NCI-H82 treated with DMSO at 0.1 percent for 48 hours (cell line): ENCODE measurements at regions not wholly inside any gene's neighbourhood (a gene's known extent, or its start where the extent isn't known, plus 50 kb on each side); places are given as distances from the start of the nearest gene placed in this dataset.
A peak's percentile ranks its signal among the peaks of the same experiment; 100 is the strongest.

Experiments used
- DNase-seq: peaks from one replicate; lab custom pipeline; 2025; ENCODE audit not compliant: unreplicated experiment; lab: John Stamatoyannopoulos, UW

DNA sequence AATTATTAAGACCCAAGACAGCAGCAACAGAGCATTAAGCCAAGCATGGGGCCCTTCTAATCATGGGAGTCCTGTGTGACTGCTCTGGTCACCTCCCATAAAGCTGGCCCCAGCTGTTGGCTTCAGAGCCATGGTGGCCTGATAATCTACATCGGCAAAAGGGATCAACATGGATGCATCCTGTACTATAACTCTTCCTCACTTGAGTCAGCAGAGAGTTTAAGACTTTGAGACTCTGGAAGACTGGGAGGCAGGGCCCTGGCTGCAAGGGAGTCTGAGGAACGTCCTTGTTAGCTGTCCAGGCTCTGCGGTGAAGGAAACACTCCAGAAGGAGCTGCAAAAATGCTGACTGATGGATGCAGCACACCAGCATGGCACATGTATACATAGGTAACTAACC, 95.0 kb upstream of the KIAA1217 start:
- no peak for DNase-seq

DNA sequence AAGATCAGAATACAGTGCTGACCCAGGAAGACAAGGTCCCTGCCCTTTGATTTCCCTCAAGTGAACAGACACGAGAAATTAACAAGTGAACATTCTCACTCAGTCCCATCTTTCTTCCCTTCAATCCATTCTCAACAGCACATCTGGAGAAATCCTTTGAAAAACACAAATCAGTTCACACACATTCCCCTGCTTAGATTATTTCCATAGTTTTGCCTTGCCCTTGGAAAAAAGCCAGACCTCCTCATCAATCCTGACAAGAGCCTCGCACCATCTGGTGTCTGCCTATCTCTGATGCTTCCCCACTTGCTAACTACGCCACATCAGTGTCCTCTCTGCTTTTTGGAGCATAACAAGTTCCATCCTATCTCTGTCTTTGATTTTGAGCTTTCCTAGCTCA, 94.4 kb upstream of the KIAA1217 start:
- DNase-seq: peak; percentile 78

DNA sequence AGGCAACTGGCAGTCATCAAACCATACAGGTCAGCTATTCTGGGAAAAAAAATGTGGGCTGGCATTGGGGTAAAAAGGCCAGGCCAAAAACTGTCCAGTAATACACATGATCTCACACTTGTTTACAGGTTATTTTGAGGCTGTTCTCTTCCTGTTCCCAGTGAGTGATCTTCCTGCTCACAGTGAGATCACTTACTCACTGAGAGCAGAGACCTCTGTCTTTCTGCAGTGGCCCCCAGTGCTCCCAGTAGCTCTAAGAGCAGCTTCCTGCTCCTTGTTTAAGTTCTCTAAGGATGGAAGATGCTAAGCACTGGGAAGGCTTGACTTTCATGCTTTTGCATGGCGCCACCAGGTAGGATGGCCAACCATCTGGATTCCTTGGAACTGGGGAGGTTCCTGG, 93.5 kb upstream of the KIAA1217 start:
- no peak for DNase-seq

DNA sequence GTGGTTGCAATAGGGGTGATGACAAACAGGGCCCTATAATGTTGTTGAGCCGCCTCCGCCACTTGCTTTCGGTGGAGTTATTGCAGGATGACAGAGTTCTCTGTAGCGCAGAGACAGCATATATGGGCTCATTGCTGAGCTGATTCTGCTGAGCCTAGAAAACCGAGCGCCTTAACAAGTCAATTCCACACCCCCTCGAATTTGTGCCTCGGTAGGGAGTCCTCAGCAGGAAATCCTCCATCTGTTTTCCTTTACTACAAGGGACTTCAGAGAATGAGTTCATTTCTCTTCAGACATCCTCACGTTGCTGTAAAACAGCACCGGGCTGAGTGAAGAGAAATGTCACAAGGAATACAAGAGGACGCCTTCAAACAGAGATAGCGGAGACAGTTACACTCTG, 90.7 kb upstream of the KIAA1217 start:
- DNase-seq: no peak

DNA sequence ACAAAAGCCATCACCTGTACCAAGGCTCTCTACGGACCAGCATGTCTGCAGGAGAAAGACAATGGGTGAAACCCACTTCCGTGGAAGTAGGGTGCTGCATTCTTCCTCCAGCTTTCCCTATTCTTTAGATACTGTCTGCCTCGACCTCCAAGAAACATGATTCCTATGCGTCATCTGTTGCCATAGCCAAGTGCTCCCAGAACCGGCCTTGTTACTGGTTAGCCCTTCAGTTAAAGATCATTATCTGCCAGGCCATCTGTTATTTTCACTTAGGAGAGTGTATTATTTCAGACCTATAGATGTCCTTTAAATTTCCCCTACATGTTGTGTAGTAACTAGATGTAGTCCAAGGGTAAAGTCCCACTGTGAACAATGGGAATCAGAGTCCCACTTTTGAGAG, 89.0 kb upstream of the KIAA1217 start:
- peak; percentile 47 for DNase-seq

GRCh38 chr10:24120646-24121045, 88.3 kb upstream of the KIAA1217 start:
- no peak for DNase-seq

GRCh38 chr10:24127516-24127915, 81.4 kb upstream of the KIAA1217 start:
- no peak for DNase-seq

DNA sequence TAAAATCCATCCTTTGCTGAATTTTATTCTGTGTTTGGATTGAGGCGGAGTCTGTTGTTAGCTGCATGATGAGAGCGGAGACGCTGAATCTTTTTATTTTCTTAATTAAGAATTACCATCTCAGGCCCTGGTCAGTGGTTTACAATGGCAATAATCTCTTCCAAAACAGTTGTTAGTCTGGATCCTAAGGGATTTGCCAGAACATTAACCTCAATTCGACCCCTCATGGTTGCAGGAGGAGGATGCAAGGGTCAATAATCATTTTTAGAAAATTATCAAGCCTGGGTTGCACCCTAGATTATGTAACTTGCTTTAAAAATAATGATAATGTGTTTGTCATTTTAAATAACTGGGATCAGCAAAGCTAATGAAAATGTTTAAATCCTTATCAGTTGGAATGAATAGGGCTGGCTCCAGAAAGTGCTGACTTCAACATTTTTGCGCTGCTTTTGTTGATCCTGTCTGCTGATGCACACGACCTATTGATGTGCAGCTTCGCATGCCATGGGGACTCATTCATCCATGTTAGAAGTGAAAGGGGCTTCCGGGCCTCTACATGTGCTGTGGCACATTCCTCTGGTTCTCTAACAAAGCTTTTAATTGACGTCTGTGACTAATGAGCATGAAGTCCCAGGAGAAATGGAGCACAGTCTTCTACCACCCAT, 80.7 kb upstream of the KIAA1217 start:
- DNase-seq: peak; percentile 27

DNA sequence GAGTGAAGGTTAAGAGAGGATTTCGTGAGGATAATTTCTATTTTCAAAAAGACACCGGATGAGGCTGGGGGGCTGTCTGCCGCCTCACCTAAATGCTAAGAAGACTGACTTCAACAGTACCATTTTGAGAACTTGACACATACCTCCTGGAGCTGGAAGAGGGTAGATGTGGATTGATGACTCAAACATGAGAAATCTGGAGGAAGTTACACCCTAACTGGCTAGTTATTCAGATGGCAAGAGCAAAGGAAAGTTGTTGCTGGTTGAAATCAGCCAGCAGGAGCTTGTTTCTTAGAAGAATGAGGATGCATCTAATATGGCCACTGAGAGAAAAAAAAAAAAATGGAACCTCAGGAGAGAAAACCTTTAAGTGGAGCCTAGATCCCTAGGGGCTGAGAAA, 76.2 kb upstream of the KIAA1217 start:
- no peak for DNase-seq

DNA sequence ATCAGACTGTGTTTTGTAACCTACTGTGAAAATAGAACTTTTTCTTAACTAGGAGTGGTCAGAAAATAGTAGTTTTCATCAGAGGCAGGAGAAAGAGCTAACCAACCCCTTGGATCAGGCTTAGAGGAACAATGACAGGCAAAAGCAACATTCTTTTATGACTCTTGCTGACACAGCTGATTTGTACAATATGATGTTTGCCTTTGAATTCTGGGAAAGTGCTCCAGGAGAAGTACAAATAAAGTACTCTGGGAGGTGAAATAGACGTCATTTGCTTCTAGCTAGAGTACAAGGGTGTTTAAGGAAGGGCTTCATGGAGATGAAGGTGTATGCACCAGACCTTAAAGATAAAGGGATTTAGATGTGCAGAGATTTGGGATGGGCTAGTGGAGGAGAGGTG, 75.1 kb upstream of the KIAA1217 start:
- no peak for DNase-seq

- no peak for DNase-seq
These were observed 72.9 kb upstream of the KIAA1217 start for GRCh38 chr10:24136070-24136469.

GRCh38 chr10:24147321-24147720, 61.6 kb upstream of the KIAA1217 start:
- no peak for DNase-seq

GRCh38 chr10:24149640-24150039, 59.3 kb upstream of the KIAA1217 start:
- DNase-seq: no peak

- no peak for DNase-seq
These were observed 58.1 kb upstream of the KIAA1217 start for GRCh38 chr10:24150853-24151252.

GRCh38 chr10:24152270-24152669, 56.7 kb upstream of the KIAA1217 start:
- no peak for DNase-seq

DNA sequence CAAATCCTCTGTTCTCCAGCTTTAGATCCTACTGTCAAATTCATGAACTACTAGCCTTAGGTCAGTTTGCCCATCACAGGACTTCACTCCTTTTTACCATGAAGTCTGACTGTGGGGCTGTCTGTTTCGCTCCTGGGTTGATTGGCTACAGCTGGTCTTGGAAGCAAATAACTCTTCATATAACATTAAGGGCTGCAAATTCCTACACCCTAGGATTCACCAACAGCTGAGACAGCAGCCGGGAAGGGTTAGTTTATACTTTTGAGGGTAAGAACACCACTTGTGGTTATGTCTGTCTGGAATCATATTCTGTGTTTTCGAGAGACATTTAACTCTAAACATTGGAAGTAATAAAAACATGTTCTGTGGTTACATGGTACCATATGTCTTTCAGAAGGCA, 55.9 kb upstream of the KIAA1217 start:
- DNase-seq: no peak

GRCh38 chr10:24153537-24153936, 55.4 kb upstream of the KIAA1217 start:
- no peak for DNase-seq

GRCh38 chr10:24156686-24157085, 52.3 kb upstream of the KIAA1217 start:
- no peak for DNase-seq

GRCh38 chr10:24157567-24157966, 51.4 kb upstream of the KIAA1217 start:
- no peak for DNase-seq
